GM19328 (cell line): ENCODE measurements at regions not wholly inside any gene's neighbourhood (a gene's known extent, or its start where the extent isn't known, plus 50 kb on each side); places are given as distances from the start of the nearest gene placed in this dataset.

Experiments used
- ATAC-seq: cut with Tn5 transposase; IDR thresholded peaks from one replicate; pipeline ENCODE4 v1.9.1; 2021; ENCODE audit warnings: mild to moderate bottlenecking, moderate library complexity; ENCODE audit not compliant: unreplicated experiment

DNA sequence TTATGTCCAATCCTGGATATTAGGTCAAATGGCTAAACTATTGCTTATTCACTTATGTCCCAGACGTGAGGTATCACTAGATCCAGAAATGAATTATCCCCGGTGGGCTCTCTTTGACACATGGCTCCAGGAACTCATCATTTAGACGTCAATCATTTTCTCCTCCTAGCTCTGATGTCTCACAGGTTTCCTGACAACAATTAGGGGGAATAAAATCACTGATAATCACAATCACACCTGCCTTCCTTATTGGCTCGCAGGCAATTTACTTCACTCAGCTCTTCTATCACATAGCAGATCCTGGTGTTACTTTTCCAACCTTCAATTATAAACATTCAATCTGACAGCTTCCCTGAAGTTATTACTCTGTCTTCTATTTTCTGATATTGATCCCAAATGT, 634.0 kb upstream of the TENM4 start:
- ATAC-seq = no peak

GRCh38 chr11:80066291-80066690, 625.5 kb upstream of the TENM4 start:
- no peak for ATAC-seq

GRCh38 chr11:80065086-80065485, 624.3 kb upstream of the TENM4 start:
- ATAC-seq = no peak

GRCh38 chr11:80061056-80061455, 620.2 kb upstream of the TENM4 start:
- no peak for ATAC-seq

DNA sequence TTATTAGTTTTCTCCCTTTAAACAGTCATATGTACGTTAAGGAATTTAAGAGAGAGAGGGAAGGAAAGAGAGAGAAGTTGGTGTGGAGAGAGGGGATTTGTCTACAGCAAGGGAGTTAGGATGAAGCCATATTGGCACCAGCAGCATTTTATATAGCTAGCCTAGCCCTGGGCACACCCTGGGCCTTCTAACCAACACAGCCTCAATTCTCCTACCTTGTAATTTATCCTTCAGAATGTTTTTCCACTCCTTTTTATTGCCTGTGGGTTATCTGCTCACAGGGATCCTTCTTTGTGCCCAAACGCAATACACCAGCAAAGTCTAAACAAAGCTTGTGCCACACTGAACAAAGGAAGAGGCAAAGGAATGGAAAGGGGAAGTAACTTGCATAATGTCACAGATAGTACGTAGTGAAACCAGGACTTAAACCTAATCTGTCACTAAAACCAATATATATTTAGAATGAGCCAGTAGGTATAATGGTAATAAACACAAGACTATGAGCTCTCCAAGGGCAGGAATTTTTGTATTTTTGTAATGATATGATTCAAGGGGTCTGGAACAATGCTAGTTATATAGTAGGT, 613.8 kb upstream of the TENM4 start:
- ATAC-seq = no peak

DNA sequence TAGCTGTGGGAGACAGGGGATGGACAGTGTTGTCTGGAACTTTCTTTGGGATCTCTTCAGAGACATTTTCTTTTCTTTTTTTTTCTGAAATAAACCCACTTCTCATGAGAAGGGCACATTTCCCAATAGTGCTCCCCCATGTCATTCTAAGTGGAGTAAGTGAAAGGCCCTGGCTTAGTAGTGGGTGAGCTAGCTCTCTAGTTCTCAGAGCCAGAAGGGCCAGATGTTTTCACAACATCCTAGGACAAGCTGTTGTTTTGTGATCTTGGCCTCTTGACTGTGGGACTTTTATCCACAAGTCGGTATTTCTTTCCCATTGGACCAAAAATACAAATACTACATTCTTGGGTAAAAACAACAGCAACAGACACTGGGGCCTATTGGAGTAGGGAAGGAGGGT, 607.7 kb upstream of the TENM4 start:
- no peak for ATAC-seq

DNA sequence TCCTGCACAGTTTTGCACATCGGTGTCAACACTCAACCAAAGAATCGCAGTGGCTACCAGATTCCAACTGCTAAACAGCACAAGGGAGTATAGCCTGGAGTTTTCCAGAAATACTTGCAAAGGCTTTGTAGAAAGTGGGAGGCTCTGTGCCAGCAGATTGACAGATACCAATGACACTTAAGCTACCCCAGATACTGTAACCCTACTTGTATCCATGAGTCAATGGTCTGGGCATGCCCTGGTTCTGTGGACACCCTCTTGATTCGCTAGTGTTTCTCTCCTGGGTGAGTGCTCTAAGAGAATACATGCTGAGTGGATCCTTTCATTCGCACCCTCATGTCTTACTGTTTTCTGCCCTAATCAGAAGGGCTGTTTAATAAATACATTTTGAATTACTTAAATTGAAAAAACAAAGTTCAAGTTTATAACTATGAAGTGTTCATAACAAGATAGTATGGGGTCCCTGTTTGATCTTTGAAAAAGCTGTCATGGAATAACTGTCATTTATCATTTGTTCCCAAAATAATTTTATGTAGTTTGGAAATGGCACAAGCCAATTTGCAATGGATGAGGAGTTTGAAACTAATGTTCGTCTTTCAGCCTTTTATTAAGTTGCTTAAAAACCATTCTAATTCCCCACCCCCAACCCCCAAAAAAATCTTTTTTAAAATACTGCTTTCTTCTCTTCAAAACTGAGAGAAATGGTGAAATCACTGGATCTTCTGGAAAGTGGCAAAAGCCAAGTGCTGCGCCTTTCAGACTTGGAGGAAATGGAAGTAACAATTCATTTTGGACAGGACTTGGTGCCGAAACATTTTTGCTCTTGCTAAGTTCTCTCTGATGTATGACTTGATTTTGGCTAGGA, 600.5 kb upstream of the TENM4 start:
- ATAC-seq = no peak

- no peak for ATAC-seq
These were observed 594.0 kb upstream of the TENM4 start for GRCh38 chr11:80034801-80035200.

DNA sequence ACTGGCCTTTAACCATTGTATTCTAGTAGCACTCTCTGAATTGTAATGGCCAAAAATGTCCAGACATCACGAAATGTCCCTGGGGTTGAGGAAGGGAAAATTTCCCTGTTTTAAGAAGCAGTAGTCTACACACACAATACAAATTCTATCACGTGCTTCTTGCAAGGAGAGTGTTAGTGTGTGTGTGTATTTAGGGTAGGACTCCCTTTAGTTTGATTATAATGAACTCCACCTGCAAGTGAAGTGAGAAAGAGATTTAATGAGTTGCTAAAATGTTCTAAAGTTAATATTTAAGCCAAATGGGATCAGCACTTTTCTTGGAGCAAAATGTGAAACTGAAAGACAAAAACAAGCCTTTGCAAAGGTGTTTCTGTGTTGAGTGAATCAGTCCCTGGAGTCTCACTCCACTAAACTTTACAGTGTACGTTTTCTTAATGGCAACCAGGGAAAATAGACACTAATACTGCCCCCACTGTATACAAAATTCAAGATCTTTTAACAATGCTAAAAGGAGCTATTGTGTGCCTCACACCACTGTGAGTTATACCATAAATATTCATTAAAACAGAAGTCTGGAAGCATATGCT, 590.3 kb upstream of the TENM4 start:
- ATAC-seq = no peak

GRCh38 chr11:80028998-80029397, 588.2 kb upstream of the TENM4 start:
- ATAC-seq = no peak

- ATAC-seq = no peak
These were observed 583.3 kb upstream of the TENM4 start for GRCh38 chr11:80024119-80024518.

DNA sequence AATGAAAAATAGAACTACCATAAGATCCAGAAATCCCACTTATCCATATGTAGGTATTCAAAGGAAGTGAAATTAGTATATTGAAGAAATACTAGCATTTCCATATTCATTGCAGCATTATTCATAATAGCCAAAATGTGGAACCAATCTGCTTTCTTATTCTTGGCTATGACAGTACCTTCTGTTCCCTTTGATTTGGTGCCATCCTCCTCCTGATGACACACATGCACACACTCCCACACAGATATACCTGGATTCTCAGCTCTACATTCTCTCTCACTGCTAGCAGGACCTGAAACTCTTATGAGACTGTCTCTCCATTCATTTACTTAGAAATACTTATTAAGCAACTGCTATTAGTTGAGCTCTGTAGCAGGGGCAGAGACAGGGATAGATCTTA, 582.6 kb upstream of the TENM4 start:
- ATAC-seq = no peak

GRCh38 chr11:80010536-80010935, 569.7 kb upstream of the TENM4 start:
- no peak for ATAC-seq

DNA sequence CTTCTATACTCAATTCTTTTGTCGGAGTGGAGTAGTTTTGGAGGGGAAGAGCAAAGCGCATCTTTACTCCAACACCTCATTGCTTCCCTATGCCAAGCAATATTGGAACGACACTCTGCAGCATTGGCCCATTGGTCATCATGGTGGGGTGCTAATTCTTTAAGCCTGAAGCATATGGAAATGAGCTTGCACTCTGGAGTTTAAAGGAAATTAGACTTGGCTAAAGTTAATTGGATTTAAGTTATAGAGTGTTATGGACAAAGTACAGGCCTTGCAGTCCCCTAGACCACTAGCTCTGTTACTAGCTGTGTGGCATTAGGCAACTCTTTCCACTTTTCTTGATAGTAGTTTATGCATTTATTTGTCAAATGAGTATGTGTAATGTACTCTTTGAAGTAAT, 568.3 kb upstream of the TENM4 start:
- no peak for ATAC-seq

GRCh38 chr11:80007616-80008015, 566.8 kb upstream of the TENM4 start:
- ATAC-seq = no peak

- ATAC-seq = no peak
These were observed 549.3 kb upstream of the TENM4 start for GRCh38 chr11:79990141-79990540.

DNA sequence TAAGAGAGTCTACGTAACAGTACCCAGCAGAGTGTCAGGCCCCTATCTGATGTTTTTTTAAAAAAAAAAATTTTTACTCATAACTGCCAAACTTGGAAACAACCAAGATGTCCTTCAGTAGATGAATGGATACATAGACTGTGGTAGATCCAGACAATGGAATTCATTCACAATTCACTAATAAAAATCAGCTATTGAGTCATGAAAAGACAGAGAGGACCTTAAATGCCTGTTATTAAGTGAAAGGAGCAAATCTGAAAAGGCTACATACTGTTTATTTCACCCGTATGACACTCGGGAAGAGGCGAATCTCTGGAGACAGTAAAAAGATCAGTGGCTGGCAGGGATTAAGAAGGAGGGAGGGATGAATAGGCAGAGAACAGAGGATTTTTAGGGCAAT, 541.4 kb upstream of the TENM4 start:
- ATAC-seq = no peak

GRCh38 chr11:79980916-79981315, 540.1 kb upstream of the TENM4 start:
- no peak for ATAC-seq

GRCh38 chr11:79973721-79974617, 533.1 kb upstream of the TENM4 start:
- ATAC-seq = no peak

DNA sequence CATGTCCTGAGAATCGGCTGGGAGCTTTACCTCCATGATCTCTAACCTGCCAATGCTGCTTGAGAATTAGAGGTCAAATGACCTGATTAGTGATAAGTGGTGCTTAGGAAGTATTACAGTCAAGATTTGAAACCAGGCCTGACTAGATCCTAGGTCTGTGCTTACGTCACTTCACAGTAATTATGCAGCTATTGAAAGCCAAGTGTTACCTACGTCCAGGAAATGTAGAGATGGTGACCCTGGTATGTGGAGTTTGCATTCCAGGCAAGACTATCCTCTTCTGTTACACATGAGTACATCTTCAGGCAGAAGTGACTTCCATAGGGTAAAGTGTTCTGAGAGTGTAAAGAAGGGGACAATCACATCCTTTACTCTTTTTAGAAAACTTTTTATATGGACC, 530.4 kb upstream of the TENM4 start:
- no peak for ATAC-seq

DNA sequence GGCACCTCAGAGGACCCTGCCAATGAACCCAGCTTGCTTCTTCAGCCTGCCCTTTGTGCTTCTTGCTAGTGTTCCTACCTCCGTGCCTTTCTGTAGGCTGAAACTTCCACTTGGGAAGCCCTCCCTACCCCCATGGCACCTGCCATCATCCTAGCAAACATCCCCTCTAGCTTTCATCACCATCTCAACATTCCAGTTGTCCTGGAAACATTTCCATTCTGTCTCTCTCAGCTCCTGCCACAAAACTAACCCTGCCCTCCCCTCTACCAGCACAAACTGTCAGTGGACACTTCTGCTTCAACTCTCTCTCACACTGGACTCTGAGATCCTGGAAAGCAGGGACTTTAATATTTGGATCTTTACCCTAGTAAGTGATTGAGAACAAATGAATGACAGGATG, 525.8 kb upstream of the TENM4 start:
- ATAC-seq = no peak
